Esophagus (tissue), 2 donors: ENCODE measurements at regions not wholly inside any gene's neighbourhood (a gene's known extent, or its start where the extent isn't known, plus 50 kb on each side); places are given as distances from the start of the nearest gene placed in this dataset.

Experiments used
- H3K27ac ChIP-seq, 2 donors: one replicate each; pipeline ENCODE4 v1.5.1; 2013; ENCODE audit warnings: low read depth in 2 of 2, mild to moderate bottlenecking in 2 of 2, inconsistent platforms in 1 of 2, low read length in 1 of 2, moderate library complexity in 1 of 2
- H3K27me3 ChIP-seq, 2 donors: one replicate each; pipeline ENCODE4 v1.6.1; 2013; ENCODE audit warnings: low read length in 2 of 2, control low read depth in 1 of 2, mild to moderate bottlenecking in 1 of 2; ENCODE audit not compliant: insufficient read depth in 2 of 2, control insufficient read depth in 1 of 2
- H3K36me3 ChIP-seq, 2 donors: one replicate each; pipeline ENCODE4 v1.6.1; 2013; ENCODE audit warnings: low read length in 1 of 2; ENCODE audit not compliant: control insufficient read depth in 2 of 2, insufficient read depth in 2 of 2
- H3K4me1 ChIP-seq, 2 donors: one replicate each; pipeline ENCODE4 v1.6.1; 2013; ENCODE audit warnings: low read length in 1 of 2; ENCODE audit not compliant: control insufficient read depth in 2 of 2, insufficient read depth in 2 of 2
- H3K4me3 ChIP-seq, 2 donors: one replicate each; pipeline ENCODE4 v1.5.1; 2013; ENCODE audit warnings: low read length in 2 of 2, mild to moderate bottlenecking in 2 of 2, low read depth in 1 of 2, moderate library complexity in 1 of 2
- H3K9me3 ChIP-seq, 2 donors: one replicate each; pipeline ENCODE4 v1.6.1; 2013; ENCODE audit warnings: mild to moderate bottlenecking in 2 of 2, low read depth in 1 of 2, low read length in 1 of 2, moderate library complexity in 1 of 2; ENCODE audit not compliant: control insufficient read depth in 2 of 2, insufficient read depth in 1 of 2
- WGBS, 2 donors: extraction: QIAGEN DNeasy Blood & Tissue Kit; methylation state at CpG; one replicate each; pipeline ENCODE4 v1.1.7; 2013; 5-methylcytosine and 5-hydroxymethylcytosine counted together
- donor health status: healthy with polysubstance abuse.
- donor health status: Bipolar disorder and iron deficiency.

- 62 to 65% methylated on average over 2 of the region's 2 CpGs for WGBS, 2 donors
- peaks cover 5 to 7% of the 10 kb centered on the region in 2 donors for H3K9me3 ChIP-seq
- no peak overlapping the region for H3K4me3 ChIP-seq
- no peaks in the 10 kb centered on the region for H3K36me3 ChIP-seq
- H3K4me1 ChIP-seq, result no peaks in the 10 kb centered on the region
- no peak overlapping the region for H3K27ac ChIP-seq
- H3K27me3 ChIP-seq, result no peaks in the 10 kb centered on the region
Measured at GRCh38 chr14:81839056-81839455, 305.4 kb upstream of the SEL1L start.

- WGBS, 2 donors, result 88 to 90% methylated on average over 5 of the region's 5 CpGs
Measured at GRCh38 chr14:81841346-81841745, 307.7 kb upstream of the SEL1L start.

GRCh38 chr14:81849714-81850113 is 316.1 kb upstream of the SEL1L start:
- Histone ChIP-seq H3K27me3 (no peaks in the 10 kb centered on the region), H3K9me3 (peaks cover 0 to under 1% of the 10 kb centered on the region in 2 donors)
- WGBS, 2 donors, result 69 to 72% methylated on average over 3 of the region's 3 CpGs

More at GRCh38 chr14:81841346-81841745, 307.7 kb upstream of the SEL1L start:
- no peaks in the 10 kb centered on the region for H3K4me1 ChIP-seq
- no peaks in the 10 kb centered on the region for H3K36me3 ChIP-seq
- H3K9me3 ChIP-seq, result peaks cover 3% of the 10 kb centered on the region in 2 donors
- H3K4me3 ChIP-seq, result no peak overlapping the region
- no peaks in the 10 kb centered on the region for H3K27me3 ChIP-seq
- no peak overlapping the region for H3K27ac ChIP-seq

GRCh38 chr14:81855007-81855406 is 321.4 kb upstream of the SEL1L start:
- Histone ChIP-seq H3K27me3 (no peaks in the 10 kb centered on the region), H3K4me3 (no peak overlapping the region), H3K4me1 (no peaks in the 10 kb centered on the region), H3K36me3 (no peaks in the 10 kb centered on the region), H3K27ac (no peak overlapping the region), H3K9me3 (peaks cover 2 to 6% of the 10 kb centered on the region in 2 donors)
- WGBS, 2 donors, result 82 to 88% methylated on average over 2 of the region's 2 CpGs

More at GRCh38 chr14:81849714-81850113, 316.1 kb upstream of the SEL1L start:
- Histone ChIP-seq H3K4me3 (no peak overlapping the region), H3K27ac (no peak overlapping the region), H3K36me3 (no peaks in the 10 kb centered on the region), H3K4me1 (no peaks in the 10 kb centered on the region)

- Histone ChIP-seq H3K4me1 (no peaks in the 10 kb centered on the region), H3K36me3 (no peaks in the 10 kb centered on the region), H3K9me3 (peaks cover 2 to 6% of the 10 kb centered on the region in 2 donors), H3K27ac (no peak overlapping the region), H3K27me3 (no peaks in the 10 kb centered on the region), H3K4me3 (no peak overlapping the region)
- WGBS, 2 donors, result 31 to 42% methylated on average over 2 of the region's 2 CpGs
Measured at GRCh38 chr14:81859046-81859445, 325.4 kb upstream of the SEL1L start.

- Histone ChIP-seq H3K4me3 (no peak overlapping the region), H3K27ac (no peak overlapping the region), H3K4me1 (no peaks in the 10 kb centered on the region), H3K27me3 (no peaks in the 10 kb centered on the region), H3K9me3 (peaks cover 0 to 3% of the 10 kb centered on the region in 2 donors), H3K36me3 (no peaks in the 10 kb centered on the region)
- WGBS, 2 donors, result 82 to 87% methylated on average over 5 of the region's 5 CpGs
Measured at GRCh38 chr14:81868172-81868571, 334.5 kb upstream of the SEL1L start.

GRCh38 chr14:81871706-81872105 is 338.1 kb upstream of the SEL1L start:
- H3K9me3 ChIP-seq, result peaks cover 0 to 3% of the 10 kb centered on the region in 2 donors
- no peaks in the 10 kb centered on the region for H3K4me1 ChIP-seq
- no peak overlapping the region for H3K4me3 ChIP-seq
- H3K27ac ChIP-seq, result no peak overlapping the region
- no peaks in the 10 kb centered on the region for H3K36me3 ChIP-seq
- H3K27me3 ChIP-seq, result no peaks in the 10 kb centered on the region
- WGBS, 2 donors, result 90 to 97% methylated on average over 2 of the region's 2 CpGs

GRCh38 chr14:81884382-81884781 is 350.7 kb upstream of the SEL1L start:
- Histone ChIP-seq H3K27ac (no peak overlapping the region), H3K4me3 (no peak overlapping the region), H3K4me1 (no peaks in the 10 kb centered on the region), H3K27me3 (no peaks in the 10 kb centered on the region), H3K9me3 (no peaks in the 10 kb centered on the region), H3K36me3 (no peaks in the 10 kb centered on the region)
- WGBS, 2 donors, result 26 to 32% methylated on average over 1 of the region's 1 CpG

GRCh38 chr14:81886588-81886987 is 352.9 kb upstream of the SEL1L start:
- Histone ChIP-seq H3K4me1 (no peaks in the 10 kb centered on the region), H3K27ac (no peak overlapping the region), H3K9me3 (no peaks in the 10 kb centered on the region), H3K27me3 (no peaks in the 10 kb centered on the region), H3K4me3 (no peak overlapping the region), H3K36me3 (no peaks in the 10 kb centered on the region)
- 81 to 89% methylated on average over 2 of the region's 2 CpGs for WGBS, 2 donors

- no peaks in the 10 kb centered on the region for H3K4me1 ChIP-seq
- no peaks in the 10 kb centered on the region for H3K9me3 ChIP-seq
- no peak overlapping the region for H3K4me3 ChIP-seq
- no peaks in the 10 kb centered on the region for H3K36me3 ChIP-seq
- WGBS, 2 donors, result 23 to 47% methylated on average over 2 of the region's 2 CpGs
- no peak overlapping the region for H3K27ac ChIP-seq
- no peaks in the 10 kb centered on the region for H3K27me3 ChIP-seq
Measured at GRCh38 chr14:81889529-81889928, 355.9 kb upstream of the SEL1L start.
